ENCODE measurements at regions not wholly inside any gene's neighbourhood (a gene's known extent, or its start where the extent isn't known, plus 50 kb on each side); places are given as distances from the start of the nearest gene placed in this dataset.
"Not testable (repeated sequence)": the region's sequence is repeated elsewhere in the genome, so short reads cannot be mapped to it uniquely, and the experiment has no call there.

DNA sequence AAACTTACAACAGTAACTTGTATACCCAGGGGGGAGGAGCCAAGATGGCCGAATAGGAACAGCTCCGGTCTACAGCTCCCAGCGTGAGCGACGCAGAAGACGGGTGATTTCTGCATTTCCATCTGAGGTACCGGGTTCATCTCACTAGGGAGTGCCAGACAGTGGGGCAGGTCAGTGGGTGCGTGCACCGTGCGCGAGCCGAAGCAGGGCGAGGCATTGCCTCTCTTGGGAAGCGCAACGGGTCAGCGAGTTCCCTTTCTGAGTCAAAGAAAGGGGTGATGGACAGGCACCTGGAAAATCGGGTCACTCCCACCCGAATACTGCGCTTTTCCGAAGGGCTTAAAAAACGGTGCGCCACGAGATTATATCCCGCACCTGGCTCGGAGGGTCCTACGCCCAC is 278.8 kb downstream of the FAM47B start:
- H3K4me3 ChIP-seq (ENCODE audit: low read depth, low read length) = not testable (repeated sequence)

DNA sequence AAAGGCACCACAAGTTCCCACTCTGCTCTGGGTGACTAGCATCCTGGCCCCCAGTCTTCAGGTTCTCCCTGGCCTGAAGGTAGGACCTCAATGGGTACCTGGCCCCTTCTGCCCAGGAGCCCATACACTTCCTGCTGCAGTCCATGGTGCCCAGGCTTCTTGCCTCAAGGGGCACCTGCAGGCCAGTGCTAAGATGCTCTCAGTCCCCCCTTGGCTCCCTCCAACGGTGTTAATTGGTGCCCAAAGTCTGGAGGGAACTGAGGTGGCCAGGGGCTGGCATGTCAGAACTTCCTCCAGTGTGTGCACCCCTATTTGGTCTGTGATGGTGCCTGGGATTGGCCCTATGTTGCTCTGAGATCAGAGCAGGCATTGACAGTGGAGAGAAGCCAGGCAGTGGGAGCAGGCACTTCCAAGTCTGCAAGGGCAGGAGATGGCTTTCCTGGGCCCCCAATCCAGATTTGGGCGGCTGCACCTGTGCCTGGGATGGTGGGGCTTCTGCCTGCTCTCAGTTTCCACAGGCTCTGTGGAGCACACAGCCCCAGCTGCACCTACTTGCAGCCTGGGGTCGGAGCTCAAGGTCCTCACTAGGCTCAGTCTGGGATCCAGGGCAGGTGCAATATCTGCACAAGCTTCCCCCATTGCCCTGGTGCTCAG is 301.6 kb downstream of the FAM47B start:
- no peak overlapping the region for H3K4me3 ChIP-seq (ENCODE audit: low read depth, low read length)
- TF ChIP-seq, protein P1, sequence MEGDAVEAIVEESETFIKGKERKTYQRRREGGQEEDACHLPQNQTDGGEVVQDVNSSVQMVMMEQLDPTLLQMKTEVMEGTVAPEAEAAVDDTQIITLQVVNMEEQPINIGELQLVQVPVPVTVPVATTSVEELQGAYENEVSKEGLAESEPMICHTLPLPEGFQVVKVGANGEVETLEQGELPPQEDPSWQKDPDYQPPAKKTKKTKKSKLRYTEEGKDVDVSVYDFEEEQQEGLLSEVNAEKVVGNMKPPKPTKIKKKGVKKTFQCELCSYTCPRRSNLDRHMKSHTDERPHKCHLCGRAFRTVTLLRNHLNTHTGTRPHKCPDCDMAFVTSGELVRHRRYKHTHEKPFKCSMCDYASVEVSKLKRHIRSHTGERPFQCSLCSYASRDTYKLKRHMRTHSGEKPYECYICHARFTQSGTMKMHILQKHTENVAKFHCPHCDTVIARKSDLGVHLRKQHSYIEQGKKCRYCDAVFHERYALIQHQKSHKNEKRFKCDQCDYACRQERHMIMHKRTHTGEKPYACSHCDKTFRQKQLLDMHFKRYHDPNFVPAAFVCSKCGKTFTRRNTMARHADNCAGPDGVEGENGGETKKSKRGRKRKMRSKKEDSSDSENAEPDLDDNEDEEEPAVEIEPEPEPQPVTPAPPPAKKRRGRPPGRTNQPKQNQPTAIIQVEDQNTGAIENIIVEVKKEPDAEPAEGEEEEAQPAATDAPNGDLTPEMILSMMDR (IDR thresholded peaks at IDR 0.05; ENCODE audit: low read depth, low read length) = no peak

DNA sequence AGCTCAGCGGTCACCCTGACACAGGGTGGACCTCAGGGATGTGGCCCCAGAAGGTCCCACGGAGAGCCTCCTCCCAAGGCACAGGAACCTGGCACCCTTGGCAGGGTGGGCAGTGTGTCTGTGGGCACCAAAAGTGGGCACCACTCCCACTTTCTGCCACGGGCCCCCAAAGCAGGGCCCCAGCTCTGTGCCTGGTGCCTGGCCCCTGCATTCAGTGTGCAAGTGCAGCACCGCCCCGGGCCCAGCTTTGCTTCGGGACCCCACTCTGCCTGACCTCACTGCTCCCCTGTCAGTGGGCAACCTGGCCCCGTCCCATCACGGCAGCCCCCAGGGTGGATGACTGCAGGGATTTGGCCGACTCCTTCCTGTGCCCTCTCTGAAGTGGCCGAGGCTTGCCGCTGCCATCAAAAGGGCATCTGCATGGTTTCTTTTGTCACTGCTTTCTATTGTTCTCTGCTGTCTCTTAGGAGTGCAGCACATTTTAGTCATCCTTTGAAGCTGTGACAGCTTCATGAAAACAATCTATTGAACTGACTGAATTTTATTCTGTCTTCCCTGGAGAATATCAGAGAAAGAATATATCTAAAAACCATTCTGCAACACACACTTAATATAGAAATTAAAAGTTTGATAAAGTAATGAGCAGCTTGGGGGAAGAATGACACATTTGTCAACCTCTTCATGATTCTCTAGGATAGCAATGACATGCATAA is 302.4 kb downstream of the FAM47B start:
- no peak overlapping the region for H3K4me3 ChIP-seq (ENCODE audit: low read depth, low read length)

DNA sequence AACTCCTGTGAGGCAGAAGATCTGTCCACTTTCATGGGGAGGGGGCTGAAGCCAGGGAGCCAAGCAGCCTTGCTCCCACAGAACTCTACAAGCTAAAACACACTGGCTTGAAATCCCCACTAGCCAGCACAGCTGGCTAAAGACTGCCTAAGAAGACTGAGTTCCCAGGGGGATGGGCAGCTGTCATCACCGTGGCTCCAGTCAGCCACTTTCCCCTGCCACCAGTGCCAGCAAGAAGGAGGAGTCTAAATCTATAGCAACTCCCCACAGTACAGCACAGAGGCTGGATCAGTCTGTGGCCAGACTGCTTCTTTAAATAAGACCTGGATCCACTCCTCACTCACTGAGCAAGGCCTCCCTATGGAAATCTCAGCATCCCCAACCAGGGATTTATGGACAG is 308.6 kb downstream of the FAM47B start:
- TF ChIP-seq, protein P1 (IDR thresholded peaks at IDR 0.05; ENCODE audit: low read depth, low read length) = no peak
- no peak overlapping the region for H3K4me3 ChIP-seq (ENCODE audit: low read depth, low read length)

More for the DNA sequence above, 302.4 kb downstream of the FAM47B start:
- TF ChIP-seq, protein P1 (IDR thresholded peaks at IDR 0.05; ENCODE audit: low read depth, low read length) = no peak

DNA sequence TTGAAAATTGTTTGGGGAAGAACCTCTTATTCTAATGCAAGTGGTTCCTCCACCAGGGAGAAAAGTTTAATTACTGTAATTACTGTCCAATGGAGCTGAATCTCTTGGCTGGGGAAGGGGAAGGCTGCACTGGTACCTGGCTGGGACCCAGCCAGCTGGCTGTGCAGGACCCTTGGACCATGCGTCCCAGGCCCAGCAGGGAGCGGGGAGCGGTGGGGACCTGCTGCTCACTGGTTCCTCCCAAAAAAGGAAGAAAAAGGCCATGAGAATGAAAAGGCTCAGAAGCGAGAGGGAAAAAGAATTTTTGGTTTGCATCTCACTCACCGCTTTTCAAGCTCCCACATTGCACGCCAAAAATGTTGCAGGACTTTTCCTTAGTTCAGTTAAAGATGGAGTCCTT is 333.5 kb downstream of the FAM47B start:
- TF ChIP-seq, protein P1 (IDR thresholded peaks at IDR 0.05; ENCODE audit: low read depth, low read length) = no peak
- H3K4me3 ChIP-seq (ENCODE audit: low read depth, low read length) = no peak overlapping the region

DNA sequence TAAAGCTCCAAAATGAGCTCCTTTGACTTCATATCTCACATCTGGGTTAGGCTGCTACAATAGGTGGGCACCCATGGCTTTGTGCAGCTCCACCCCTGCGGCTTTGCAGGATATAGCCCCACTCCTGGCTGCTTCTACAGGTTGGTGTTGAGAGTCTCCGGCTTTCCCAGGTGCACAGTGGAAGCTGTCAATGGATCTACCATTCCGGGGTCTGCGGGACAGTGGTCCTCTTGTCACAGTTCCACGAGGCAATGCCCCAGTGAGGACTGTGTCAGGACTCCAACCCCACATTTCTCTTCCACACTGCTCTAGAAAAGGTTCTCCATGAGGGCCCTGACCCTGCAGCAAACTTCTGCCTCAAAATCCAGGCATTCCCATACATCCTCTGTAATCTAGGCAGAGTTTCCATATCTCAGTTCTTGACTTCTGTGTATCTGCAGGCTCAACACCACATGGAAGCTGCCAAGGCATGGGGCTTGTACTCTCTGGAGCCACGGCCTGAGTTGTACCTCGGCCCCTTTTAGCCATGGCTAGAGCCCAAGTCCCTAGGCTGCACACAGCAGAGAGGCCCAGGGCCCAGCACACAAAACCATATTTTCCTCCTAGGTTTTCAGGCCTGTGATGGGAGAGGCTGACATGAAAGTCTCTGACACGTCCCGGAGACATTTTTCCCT is 342.8 kb downstream of the FAM47B start:
- no peak overlapping the region for H3K4me3 ChIP-seq (ENCODE audit: low read depth, low read length)
- TF ChIP-seq, protein P1 (IDR thresholded peaks at IDR 0.05; ENCODE audit: low read depth, low read length) = no peak

DNA sequence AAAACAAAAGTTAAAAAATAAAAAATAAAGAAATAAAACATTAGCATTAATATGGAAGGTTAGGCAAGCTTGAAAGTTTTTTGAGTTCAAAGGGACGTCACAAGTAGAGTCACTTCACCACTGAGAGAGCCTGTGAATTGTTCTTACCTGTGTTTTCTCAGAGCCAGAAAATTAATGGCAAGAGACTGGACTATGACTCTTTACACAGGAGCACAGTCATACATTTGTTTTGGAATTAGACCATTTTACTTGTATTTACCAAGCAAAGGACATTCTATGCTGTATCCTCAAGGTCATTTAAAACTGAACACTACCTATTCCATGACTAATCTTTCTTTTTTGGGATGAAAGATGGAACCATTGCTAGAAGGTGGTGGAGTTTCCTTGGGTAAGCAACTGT is 346.1 kb downstream of the FAM47B start:
- no peak overlapping the region for H3K4me3 ChIP-seq (ENCODE audit: low read depth, low read length)
- TF ChIP-seq, protein P1 (IDR thresholded peaks at IDR 0.05; ENCODE audit: low read depth, low read length) = no peak
